ENCODE measurements at regions not wholly inside any gene's neighbourhood (a gene's known extent, or its start where the extent isn't known, plus 50 kb on each side); places are given as distances from the start of the nearest gene placed in this dataset.

DNA sequence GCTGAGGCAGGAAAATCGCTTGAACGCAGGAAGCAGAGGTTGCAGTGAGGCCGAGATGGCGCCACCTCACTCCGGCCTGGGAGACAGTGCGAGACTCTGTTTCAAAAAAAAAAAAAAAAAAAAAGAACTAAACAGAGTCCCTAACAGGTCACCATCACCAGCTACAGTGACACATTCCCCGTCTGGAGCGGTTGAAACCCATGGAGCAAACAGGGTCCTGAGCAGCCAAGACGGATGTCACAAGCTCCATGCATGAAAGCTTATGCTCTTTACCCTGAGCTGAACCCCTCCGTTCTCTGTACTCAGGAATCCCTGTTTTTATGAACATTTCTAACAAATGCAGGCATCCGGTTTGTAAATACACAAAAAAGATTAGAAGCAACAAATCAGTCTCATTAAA lies 55.9 kb upstream of the LAPTM4A start:
- TF ChIP-seq POLR2A (IDR thresholded peaks at IDR 0.05; ENCODE audit: extremely low read depth, insufficient read length) (no peak), CTCF (IDR thresholded peaks at IDR 0.05; ENCODE audit: low read depth, low read length) (no peak)

Measured in NB4 (cell line).